Fibroblast of peridontal ligament (primary cell): ENCODE measurements at regions not wholly inside any gene's neighbourhood (a gene's known extent, or its start where the extent isn't known, plus 50 kb on each side); places are given as distances from the start of the nearest gene placed in this dataset.

Experiments
- DNase-seq: peaks from one replicate; pipeline ENCODE4 v3.0.0-alpha.2; 2010; ENCODE audit errors: extremely low read depth

DNA sequence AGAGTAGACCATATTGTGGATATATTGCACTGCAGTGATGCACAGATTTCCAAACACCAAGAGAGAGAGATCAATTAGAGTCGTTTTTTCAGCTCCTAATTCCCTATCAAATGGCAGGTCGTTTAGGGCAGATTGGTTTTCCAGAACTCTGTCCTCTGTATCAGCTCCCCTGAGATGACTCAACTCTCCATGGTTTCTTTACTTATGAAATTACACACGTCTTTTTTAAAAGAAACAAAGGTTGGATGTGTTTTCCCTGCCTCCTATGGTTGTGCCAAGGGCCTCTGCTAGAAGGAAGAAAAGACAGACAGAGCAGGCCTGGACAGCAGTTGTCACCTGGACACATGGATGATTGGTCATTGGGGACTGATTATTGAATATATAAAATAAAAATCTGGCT, 478.1 kb upstream of the NBEA start:
- DNase-seq = peak; percentile 3

DNA sequence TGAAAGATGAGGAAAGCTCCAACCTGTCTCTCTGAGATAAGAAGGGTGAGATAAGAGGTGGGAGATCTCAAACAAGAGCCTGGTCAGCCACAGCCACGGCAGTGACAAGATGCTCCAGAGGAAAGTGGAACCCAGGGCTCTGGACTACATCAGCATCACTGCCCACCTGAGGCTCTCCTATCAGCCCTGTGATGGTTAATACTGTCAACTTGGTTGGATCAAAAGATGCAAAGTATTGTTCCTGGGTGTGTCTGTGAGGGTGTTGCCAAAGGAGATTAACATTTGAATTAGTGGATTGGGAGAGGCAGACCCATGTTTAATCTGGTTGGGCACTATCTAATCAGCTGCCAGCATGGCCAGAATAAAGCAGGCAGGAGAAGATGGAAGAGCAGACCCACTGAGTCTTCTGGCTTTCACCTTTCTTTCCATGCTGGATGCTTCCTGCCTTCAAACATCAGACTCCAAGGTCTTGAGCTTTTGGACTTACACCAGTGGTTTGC, 476.6 kb upstream of the NBEA start:
- no peak for DNase-seq

GRCh38 chr13:34466301-34466700, 475.8 kb upstream of the NBEA start:
- no peak for DNase-seq

GRCh38 chr13:34467450-34468083, 474.5 kb upstream of the NBEA start:
- DNase-seq = no peak

GRCh38 chr13:34469196-34469986, 472.7 kb upstream of the NBEA start:
- no peak for DNase-seq

DNA sequence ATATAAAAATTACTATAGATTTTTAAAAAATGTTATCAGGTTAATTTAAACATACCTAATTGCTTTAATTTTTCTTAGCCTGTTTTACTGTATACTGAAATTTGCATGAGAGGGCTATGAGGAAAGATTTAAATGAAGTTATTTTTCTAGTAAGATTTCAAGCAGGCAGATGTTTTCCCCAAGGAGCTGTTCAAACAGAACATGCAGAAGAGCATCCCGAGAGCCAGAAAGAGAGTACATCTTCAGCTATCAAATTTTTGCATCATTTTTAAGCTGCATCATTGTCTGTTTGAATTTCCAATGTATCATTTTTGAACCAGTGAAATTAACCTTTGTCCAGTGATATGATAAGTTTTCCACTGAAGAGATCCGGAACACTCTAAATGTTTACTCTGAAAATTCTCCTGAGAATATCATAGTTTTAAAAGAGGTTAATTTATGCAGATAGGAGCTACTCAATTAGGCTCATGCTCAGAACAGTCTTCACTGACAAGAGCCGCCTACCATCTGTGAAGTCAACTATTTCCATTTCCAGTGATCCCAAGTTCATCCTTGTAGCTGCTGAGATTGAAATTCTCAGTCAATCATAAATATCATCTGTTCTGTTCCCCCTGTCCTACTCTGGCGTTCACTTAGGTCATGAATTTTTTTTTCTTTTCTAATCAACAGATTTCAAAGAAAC, 467.7 kb upstream of the NBEA start:
- no peak for DNase-seq

- no peak for DNase-seq
Observed at GRCh38 chr13:34478376-34478775, 463.7 kb upstream of the NBEA start.

DNA sequence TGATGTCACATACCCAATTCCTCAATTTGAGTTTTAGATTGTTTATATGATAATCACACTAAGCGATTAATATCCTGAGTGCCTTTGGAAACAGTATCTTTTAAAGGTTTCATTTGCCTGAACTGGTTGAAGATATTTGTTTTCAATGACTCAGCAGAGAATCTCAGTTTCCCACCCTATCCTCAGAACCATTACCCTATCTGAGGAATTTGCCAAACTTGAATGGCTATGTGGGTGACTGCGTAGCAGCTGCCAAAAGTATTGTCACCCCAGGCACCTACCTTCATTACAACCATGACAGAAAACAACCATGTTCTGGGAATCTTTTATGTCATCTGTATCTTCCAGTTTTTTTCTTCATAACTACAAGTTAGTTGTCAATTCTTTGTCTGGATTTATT, 440.1 kb upstream of the NBEA start:
- no peak for DNase-seq

DNA sequence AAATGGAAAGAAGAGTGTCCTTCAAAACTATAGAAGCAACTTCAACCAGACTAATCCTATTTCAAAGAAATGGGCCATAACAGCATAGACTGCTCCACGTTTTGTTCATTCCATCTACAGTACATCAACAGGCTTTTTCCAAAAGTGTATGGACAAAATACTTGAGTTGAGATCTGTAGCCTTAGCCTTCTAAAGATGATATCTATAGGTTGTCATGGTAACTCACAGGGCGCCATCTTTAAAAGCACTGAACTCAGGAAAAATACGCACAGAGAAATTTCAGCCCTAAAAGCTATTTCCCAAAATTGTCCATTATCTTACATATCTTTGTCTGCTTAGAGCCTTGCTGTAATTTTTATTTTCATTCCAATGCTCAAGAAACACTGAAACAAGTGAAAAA, 439.4 kb upstream of the NBEA start:
- no peak for DNase-seq

- no peak for DNase-seq
Observed at GRCh38 chr13:34506796-34507195, 435.3 kb upstream of the NBEA start.

GRCh38 chr13:34507630-34508029, 434.4 kb upstream of the NBEA start:
- DNase-seq = no peak

DNA sequence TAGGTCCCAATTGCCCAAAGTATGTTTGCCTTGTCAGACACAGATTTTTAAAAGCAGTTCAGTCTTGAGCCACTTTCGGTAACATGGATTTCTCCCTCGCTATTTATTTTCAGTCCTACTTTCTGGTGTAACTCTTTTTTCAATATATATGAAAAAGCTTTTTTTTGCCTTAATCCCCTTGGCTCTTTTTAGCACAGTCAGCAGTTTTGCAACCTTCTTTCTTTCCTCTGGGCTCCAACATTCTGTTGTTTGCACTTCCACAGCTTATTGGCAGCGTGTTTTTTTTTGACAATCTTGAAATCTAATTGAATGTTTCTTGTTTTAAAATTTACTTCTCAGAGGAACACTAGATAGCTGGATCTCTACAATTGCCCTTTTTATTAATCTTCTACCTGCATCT, 429.3 kb upstream of the NBEA start:
- DNase-seq = no peak

GRCh38 chr13:34513526-34513925, 428.5 kb upstream of the NBEA start:
- DNase-seq = no peak

DNA sequence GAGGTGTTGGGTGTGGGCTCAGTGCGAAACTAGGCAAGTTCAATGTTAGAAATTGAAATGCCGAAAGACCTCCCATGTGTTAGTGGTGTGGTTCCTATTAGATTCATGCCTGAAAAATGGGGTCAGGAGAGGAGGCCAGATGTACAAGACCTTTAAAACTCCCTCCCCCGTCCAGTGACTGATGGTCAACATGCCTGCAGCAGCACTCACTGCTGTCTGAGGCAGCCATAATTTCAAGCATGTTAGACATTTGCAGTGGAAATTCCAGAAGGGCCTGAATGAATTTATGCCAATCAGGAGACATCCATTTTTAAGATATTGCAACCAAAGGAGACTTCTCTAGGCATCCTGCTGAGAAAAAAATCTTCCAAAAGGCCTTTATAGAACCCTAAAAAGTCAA, 426.9 kb upstream of the NBEA start:
- no peak for DNase-seq

GRCh38 chr13:34521171-34521570, 420.9 kb upstream of the NBEA start:
- no peak for DNase-seq

- DNase-seq = no peak
Observed at GRCh38 chr13:34522808-34523207, 419.3 kb upstream of the NBEA start.

- no peak for DNase-seq
Observed at GRCh38 chr13:34523406-34523805, 418.7 kb upstream of the NBEA start.

- DNase-seq = no peak
Observed at GRCh38 chr13:34533941-34534340, 408.1 kb upstream of the NBEA start.

GRCh38 chr13:34542321-34542720, 399.7 kb upstream of the NBEA start:
- no peak for DNase-seq

GRCh38 chr13:34543836-34544235, 398.2 kb upstream of the NBEA start:
- no peak for DNase-seq

DNA sequence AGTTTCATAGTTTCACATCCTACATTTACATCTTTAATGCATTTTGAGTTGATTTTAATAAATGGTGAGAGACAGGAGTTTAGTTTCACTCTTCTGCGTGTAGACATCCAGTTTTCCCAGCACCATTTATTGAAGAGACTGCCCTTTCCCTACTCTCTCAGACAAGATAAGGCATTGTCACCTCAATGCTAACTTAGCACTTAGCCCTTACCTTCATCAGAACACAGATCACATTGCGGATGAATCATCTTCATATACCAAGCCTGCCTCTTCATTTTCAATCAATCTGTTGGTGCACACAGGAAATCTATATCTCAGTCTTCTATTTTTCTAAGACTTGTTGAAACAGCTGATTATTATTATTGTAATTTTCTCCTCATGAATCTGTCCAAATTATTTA, 396.6 kb upstream of the NBEA start:
- no peak for DNase-seq

DNA sequence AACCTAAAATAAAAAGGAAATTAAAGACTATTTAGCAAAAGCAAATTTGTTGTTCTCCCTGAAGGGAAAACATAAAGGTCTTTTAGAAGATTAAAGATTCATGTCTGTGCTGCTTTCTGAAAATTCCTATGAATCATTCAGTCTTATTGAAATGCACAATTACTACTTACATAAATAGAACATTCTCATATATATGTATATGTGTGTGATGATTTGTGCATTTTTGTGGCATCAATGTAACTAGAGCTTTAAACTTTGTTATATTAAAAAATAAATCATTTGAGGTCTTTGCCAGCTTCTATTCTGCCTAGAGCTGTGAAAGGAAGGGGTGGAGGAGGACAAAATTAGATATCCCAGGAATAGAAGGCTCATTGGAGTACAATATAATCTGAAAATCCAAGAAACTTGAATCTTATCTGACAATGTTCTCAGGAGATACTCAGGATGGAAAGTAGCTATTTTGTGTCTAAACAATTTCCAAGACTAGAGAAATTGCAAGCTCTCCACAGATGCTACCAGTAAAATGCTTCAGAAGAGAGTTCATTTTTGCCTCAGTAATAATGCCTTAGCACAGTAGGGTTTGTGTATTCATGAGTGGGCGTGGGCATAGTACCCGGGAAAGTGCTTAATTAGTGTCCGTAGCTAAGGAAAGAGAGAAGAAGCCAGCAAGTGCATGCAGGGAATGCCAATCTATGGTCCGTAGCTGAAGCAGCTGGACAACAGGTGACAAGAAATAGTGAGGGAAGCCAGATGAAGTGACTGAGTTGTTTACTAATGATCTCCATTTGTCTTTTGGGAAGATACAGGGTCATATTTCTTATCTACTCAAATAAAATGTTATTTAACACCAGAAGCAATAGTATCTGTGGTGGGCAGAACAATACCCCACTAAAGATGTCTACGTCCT, 395.5 kb upstream of the NBEA start:
- DNase-seq = no peak
